HG03025 (cell line): ENCODE measurements at regions not wholly inside any gene's neighbourhood (a gene's known extent, or its start where the extent isn't known, plus 50 kb on each side); places are given as distances from the start of the nearest gene placed in this dataset.

Experiments
- ATAC-seq: cut with Tn5 transposase; IDR thresholded peaks from one replicate; pipeline ENCODE4 v1.9.1; 2021; ENCODE audit warnings: mild to moderate bottlenecking, moderate library complexity; ENCODE audit not compliant: unreplicated experiment, low FRiP score

DNA sequence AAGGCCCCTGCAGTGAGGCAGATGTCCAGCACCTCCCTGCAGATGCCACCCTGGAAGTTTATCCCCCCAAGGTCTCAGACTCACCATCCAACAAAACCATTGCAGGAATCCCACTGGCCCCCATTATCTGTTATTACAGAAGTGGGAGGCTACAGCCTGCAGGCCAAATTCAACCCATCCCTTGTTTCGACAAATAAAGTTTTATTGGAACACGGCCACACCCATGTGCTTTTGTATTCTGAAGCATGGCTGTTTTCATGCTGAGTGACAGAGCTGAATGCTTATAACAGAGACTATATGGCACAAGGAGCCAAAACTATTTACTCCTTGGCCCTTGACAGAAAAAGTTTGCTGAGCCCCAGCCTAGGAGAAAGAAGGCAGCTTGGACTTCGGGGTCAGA lies 428.8 kb downstream of the CDK5RAP2 start:
- no peak for ATAC-seq

DNA sequence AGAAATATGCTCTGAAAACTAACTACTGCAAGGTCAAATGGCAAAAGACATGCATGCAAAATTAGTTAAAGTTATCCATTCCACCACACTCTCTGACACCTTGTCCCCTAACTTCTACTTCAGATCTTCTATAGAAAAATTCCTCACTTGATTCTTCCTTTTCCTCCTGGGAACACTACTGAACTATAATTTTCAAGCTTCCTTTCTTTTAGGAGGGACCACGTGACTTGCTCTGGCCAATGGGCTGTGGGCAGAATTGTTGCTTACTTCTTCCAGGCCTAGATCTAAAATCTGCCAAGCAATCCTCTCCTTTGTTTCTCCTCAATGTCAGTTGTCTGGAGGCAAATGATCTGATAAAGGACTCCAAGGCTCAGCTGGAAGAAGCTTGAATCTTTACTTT lies 441.0 kb downstream of the CDK5RAP2 start:
- no peak for ATAC-seq

DNA sequence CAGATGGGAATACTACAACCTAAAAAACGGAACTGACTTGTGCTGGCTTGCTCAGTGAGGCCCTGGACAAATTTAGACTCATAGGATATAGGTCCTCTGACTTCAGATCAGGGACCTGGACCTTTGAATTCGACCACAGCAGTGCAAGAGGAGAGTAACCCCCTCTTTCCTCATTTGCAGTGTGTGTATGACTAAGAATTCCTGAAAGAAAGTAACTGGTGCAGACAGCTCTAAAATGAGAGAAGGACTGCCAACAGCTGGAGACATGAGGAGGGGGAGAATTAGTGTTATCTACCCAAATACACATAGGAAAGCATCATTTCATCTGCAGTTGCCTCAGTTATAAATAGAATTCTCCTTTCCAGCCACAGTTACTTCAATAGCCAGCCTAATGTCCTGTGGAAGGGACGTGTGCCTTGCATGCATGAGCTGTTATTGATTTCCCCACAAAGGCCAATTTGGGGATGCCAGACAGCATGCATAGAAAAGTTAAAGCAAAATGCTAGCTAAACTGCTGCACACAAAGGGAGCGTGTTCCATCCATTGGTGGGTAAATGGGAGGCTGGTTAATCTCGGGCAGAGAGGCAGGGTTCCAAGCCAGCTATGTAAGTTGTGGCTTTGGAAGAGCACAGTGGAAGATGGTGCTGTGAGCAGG lies 442.7 kb downstream of the CDK5RAP2 start:
- ATAC-seq: no peak

DNA sequence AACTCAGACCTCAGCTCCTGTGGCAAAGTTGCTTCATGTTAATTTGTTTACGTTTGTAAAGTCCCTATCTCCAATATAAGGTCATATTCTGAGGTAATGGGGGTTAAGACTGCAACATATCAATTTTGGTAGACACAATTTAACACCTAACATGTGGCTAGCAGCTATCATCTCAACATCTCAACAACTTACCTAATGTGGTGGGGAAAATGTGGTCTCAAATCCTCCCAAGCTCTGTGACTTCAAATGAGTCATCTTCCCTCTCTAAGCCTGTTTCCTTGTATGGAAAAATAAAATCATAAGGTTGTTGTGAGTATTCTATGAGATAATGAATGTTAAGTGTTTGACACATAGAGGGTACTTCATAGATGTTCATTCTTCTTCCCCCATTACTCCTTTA lies 443.3 kb downstream of the CDK5RAP2 start:
- ATAC-seq: no peak

DNA sequence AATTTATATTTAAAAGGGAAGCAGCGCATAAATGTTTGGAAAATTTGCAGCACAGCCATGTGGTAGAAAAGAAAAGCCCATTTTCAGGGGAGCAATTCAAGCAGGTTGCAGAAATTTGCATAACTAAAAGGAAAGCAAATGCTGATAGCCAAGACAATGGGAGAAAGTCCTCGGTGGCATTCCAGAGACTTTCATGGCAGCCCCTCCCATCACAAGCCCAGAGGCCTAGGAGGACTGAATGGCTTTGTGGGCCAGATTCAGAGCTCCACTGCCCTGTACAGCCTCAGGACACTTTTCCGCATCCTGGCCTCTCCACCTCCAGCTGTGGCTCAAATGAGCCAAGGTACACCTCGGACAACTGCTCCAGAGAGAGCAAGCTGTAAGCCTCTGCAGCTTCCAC lies 462.9 kb downstream of the CDK5RAP2 start:
- ATAC-seq: no peak

- no peak for ATAC-seq
These were observed 469.4 kb downstream of the CDK5RAP2 start for GRCh38 chr9:120110520-120110919.

DNA sequence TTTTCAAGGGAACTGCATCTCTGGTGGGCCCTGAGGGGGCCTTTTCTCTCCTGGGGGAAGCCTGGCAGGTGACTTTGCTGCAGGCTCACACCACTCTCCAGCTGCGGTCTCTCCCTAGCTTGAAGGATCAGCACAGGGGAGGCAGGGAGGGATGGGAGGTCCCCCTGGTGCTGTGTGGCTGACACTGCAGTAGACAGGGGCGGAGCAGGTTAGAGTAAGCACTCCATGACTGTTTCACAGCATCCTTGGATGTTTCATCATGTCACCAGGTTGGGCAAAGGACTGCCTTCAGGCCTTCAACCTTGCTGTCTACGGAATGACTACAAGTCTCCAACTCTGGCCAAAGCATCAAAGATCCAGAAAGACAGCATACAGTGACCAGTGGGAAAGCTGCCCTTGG lies 470.7 kb downstream of the CDK5RAP2 start:
- ATAC-seq: no peak

GRCh38 chr9:120107138-120107537 lies 472.8 kb downstream of the CDK5RAP2 start:
- no peak for ATAC-seq

- ATAC-seq: no peak
These were observed 475.2 kb downstream of the CDK5RAP2 start for GRCh38 chr9:120104771-120105170.

DNA sequence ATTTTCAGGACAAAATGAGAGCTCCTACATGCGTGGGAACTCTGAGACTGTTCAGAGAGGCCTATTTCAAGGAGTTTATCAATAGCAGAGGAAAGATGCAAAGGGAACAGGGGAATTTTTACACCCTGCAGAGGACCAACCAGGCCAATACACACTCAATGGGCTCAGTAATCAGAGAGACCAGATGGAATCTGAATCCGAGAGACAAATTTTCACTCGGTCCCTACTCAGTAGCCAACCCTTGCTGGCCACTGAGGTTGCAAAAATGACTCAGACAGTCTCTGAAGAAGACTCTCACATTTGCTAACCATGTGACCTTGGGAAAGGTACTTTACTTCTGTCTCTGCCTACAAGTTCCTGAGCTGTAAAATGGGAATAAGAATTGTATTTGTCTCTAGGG lies 479.4 kb downstream of the CDK5RAP2 start:
- no peak for ATAC-seq

GRCh38 chr9:120099065-120099464 lies 480.9 kb downstream of the CDK5RAP2 start:
- no peak for ATAC-seq

DNA sequence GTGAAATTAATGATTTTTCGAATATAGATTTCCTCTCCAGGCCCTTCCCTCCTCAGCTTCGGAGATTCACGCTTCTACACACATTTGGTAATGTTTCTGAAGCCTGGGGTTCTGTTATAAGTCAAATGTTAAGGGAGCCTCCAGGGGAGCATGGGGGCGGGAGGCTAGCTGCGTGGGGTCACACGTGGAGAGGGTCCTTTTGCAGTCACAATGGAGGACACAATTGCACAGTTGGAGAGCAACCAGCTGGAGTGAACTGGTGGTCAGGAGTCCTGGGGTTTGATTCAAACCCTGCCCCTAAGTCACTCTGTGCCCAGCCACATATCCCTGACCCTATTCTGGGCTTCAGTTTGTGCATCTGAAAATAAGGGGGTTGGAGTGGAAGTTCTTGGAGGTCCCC lies 481.4 kb downstream of the CDK5RAP2 start:
- ATAC-seq: no peak

DNA sequence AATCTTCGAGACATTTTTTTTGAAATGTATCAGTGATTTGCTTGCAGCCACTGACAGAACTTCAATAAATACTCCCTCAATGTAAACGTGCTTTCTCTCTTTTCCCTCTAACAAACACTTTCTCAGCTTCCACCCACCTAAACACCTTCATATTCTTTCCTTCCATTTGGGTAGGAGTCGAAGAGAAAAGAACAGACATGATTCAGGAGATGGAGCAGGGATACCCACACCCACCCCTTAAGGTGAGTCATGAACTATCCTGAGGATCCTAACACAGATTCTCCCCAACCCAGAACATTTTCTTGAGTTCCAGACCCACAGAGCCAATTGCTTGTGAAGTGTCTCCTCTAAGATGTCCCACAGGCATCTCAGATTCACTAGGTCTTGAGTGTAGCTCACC lies 488.8 kb downstream of the CDK5RAP2 start:
- no peak for ATAC-seq

DNA sequence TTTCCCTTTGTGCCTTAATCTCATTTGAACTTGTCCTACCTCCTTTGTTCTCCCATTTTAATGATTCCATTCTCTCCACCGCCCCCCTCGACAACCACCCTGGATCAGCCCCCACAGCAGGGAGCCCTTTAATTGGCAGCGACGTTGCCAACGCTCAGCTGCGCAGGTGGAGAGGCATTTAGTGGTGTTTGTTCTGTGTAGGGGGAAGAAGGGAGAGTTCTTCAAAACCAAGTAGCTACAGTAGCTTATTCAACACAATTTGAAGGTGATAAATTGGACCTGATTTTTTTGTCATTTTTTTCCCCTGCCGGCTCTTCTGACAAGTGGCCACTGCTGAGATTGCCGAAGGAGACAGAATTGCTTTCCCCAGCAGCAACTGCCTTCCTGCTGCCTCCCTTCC lies 499.1 kb downstream of the CDK5RAP2 start:
- ATAC-seq: no peak

DNA sequence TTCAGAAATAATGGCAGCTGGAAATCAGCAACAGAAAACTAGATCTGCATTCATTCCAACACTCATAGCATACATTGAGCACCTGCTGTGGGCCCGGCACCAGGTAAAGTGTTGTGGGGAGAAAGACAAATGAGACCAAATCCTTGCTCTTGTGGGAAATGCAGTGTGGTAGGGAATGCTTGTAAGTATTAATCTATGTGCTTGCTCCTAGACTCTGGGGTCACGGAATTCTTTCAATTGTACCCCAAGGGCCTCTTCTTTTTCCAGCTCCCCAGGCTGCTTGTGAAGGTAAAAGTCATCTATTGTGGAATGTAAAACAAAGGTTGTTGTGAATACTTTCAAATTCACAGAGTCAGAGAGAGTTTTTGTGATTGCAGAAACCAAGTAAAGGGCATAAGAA lies 501.9 kb downstream of the CDK5RAP2 start:
- no peak for ATAC-seq

DNA sequence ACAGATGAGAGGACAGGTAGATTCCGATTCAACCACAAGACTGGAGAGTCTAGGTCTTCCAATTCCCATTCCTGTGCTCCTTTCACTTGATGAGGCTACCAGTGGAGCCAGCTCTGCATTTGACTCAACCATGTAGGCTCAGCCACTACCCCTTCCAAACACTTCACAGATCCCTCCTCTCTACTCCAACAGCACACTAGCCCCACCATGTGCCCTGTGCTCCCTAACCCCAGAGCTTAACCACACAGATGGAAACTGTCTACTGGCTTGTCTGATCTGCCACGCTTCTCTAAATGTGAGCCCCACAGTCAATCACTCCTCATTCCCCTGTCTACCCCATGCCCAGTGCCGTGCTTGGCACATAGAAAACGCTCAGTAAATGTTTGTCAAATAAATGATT lies 508.2 kb downstream of the CDK5RAP2 start:
- ATAC-seq: no peak

DNA sequence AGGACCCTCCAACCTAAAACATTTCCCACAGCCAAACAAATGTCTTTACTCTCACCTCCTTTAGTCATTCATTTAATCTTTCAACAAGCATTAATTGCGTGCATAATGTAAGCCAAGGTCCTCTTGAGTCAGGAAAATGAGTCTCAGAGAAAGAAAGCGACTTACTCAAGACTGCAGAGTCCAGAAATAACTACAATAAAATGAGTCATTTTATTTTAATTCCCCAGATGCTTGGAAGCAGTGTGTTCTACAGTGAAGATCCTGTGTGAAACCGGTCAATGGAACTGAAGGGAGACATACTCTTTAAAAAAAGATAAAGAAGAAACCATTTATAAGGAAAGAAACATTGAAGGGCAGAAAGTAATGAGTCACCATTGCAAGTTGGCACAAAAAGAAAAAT lies 513.7 kb downstream of the CDK5RAP2 start:
- no peak for ATAC-seq

DNA sequence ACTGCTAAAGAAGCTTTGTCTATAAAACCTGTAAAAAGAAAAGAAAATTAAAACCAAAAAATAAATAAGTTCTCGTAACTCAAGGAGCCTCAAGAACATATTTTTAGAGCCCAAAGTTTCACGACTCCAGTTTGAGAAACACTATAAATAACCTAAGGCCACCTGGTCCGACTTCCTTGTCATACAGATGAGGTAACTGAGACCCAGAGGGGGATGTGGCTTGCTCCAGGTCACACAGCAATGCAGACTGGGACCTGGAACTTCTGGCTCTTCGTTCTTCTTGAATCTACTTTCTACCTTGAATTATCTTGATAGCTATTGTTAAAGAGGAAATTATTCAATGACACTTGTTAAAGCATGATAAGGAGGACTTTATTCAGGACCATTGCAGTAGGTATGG lies 514.8 kb downstream of the CDK5RAP2 start:
- no peak for ATAC-seq

DNA sequence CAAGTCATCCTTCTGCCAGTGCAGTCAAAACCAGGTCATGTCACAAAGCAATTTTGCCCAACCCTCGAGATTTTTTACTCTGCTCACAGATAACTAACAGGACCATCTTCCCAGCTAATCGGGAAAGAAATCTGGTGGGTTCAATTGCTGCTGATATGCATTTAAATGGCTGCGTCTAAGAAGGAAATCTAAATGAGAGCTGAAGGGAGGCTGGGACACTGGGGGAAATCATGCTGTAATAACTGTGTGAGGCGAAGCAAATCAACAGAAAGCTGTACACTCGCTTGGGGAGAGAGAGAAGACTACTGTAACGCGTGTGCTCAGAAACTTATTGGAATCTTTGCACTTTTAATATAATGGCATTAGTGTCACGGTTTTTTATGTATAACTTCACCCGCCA lies 535.0 kb downstream of the CDK5RAP2 start:
- ATAC-seq: no peak

- ATAC-seq: no peak
These were observed 536.5 kb downstream of the CDK5RAP2 start for GRCh38 chr9:120043448-120043847.

DNA sequence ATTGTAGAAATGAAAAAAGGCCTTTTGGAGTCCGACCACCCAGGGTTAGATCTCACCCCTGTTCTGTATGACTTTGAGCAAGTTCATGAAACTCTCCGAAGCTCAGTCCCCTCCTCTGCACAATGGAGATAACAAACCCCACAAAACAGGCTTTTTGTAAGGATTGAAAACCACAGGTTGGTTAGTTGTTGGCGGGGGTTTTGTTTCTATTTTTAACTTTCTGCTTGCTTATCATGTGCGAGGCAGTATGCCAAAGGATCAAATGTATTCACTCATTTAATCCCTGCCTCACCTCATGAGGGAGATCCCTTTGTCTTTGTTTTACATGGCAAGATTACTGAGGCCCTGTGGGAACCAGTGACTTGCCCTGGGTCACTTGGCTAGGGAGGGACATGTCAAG lies 539.1 kb downstream of the CDK5RAP2 start:
- no peak for ATAC-seq

DNA sequence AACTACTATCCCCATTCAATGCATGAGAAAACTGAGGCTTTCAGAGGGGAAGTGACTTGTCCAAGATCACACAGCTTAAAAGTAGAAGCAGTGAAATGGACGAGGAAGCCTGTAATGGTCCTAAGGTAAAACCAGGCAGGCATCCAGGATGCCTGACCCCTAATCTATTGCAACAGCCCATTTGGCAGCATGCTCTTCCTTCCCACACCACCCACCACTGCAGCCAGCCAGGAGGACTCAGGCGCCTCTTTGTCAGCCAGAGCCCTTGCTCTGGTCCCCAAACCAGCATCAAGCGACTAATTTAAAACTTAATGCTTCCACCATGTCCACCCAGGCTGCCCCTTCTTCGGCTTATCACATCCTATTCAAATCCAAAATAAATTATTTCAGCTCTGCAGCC lies 541.6 kb downstream of the CDK5RAP2 start:
- no peak for ATAC-seq

DNA sequence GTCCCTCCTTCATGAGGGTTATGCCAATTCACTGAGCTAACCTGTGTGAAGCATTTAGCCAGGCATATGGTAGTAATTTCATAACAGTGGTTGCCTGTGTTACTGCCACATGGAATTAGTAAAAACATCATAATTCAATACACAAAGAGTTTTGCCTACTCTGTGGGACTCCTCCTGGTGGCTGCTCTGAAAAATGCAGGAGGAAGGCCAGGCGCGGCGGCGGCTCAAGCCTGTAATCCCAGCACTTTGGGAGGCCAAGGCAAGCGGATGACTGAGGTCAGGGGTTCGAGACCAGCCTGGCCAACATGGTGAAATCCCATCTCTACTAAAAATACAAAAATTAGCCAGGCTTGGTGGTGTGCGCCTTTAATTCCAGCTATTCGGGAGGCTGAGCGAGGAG lies 547.3 kb downstream of the CDK5RAP2 start:
- ATAC-seq: no peak
